Activated CD4-positive, CD25-positive, alpha-beta regulatory T cell treated with anti-CD3 and anti-CD28 coated beads, Interleukin-2, amount 50 U/mL, for 72 hours (primary cell): ENCODE measurements at regions not wholly inside any gene's neighbourhood (a gene's known extent, or its start where the extent isn't known, plus 50 kb on each side); places are given as distances from the start of the nearest gene placed in this dataset.

Experiments used
- DNase-seq: peaks from one replicate; pipeline ENCODE4 v3.0.0; 2021

GRCh38 chr2:11104794-11105660, 50.2 kb upstream of the SLC66A3 start:
- DNase-seq = no peak
